Liver (tissue), 8 donors: ENCODE measurements at regions not wholly inside any gene's neighbourhood (a gene's known extent, or its start where the extent isn't known, plus 50 kb on each side); places are given as distances from the start of the nearest gene placed in this dataset.

Experiments used
- DNase-seq: peaks from one replicate; pipeline ENCODE4 v3.0.0-alpha.2; 2017; ENCODE audit warnings: low spot score
- H3K27ac ChIP-seq, 2 donors: one replicate each; pipeline ENCODE4 v1.7.0; 2013; ENCODE audit warnings: inconsistent platforms in 2 of 2, low read length in 2 of 2, control low read depth in 1 of 2, low read depth in 1 of 2, mild to moderate bottlenecking in 1 of 2
- H3K27me3 ChIP-seq, 4 donors: one replicate each; pipeline versions ENCODE4 v1.6.1 to v1.7.0; 2013; ENCODE audit warnings: low read length in 3 of 4, inconsistent platforms in 1 of 4, mild to moderate bottlenecking in 1 of 4, moderate library complexity in 1 of 4; ENCODE audit not compliant: control insufficient read depth in 4 of 4, insufficient read depth in 4 of 4
- H3K36me3 ChIP-seq, 4 donors: one replicate each; pipeline versions ENCODE4 v1.6.1 to v1.7.0; 2013; ENCODE audit warnings: low read length in 3 of 4, mild to moderate bottlenecking in 3 of 4, low read depth in 1 of 4, moderate library complexity in 1 of 4; ENCODE audit not compliant: control insufficient read depth in 4 of 4, insufficient read depth in 3 of 4
- H3K4me1 ChIP-seq, 4 donors: one replicate each; pipeline versions ENCODE4 v1.6.1 to v1.7.0; 2013; ENCODE audit warnings: low read length in 3 of 4, mild to moderate bottlenecking in 3 of 4, moderate library complexity in 1 of 4; ENCODE audit not compliant: control insufficient read depth in 4 of 4, insufficient read depth in 4 of 4
- H3K4me3 ChIP-seq, 3 donors: one replicate each; pipeline versions ENCODE4 v1.6.1 to v1.7.0; 2013; ENCODE audit warnings: low read length in 3 of 3, control low read depth in 1 of 3, low read depth in 1 of 3, mild to moderate bottlenecking in 1 of 3
- H3K9ac ChIP-seq, 2 donors: one replicate each; pipeline ENCODE4 v1.7.0; 2013; ENCODE audit warnings: low read length in 2 of 2, mild to moderate bottlenecking in 2 of 2, moderate library complexity in 2 of 2, control low read depth in 1 of 2, low read depth in 1 of 2
- H3K9me3 ChIP-seq, 4 donors: one replicate each; pipeline versions ENCODE4 v1.6.1 to v1.7.0; 2013; ENCODE audit warnings: low read length in 3 of 4; ENCODE audit not compliant: control insufficient read depth in 4 of 4
- ATF3 ChIP-seq: IDR thresholded peaks from 2 replicates; pipeline ENCODE4 v1.6.1; 2016; ENCODE audit warnings: antibody characterized with exemption
- CTCF ChIP-seq: fragments of 150-350 bp; IDR thresholded peaks from 2 replicates; pipeline ENCODE4 v1.5.1; 2017; ENCODE audit warnings: improper control_type of control experiment, low read depth, low read length; ENCODE audit not compliant: missing input control
- EGR1 ChIP-seq, 2 donors: IDR thresholded peaks; 2 replicates each; pipeline ENCODE4 v1.6.1; 2016 to 2018; ENCODE audit warnings: antibody characterized with exemption in 2 of 2, low read depth in 2 of 2
- FOXA1 ChIP-seq: IDR thresholded peaks from 2 replicates; pipeline ENCODE4 v1.6.1; 2016; ENCODE audit warnings: antibody characterized with exemption
- FOXA2 ChIP-seq: IDR thresholded peaks from 2 replicates; pipeline ENCODE4 v1.6.1; 2016; ENCODE audit warnings: antibody characterized with exemption
- GABPA ChIP-seq, 2 donors: IDR thresholded peaks in 1 of 2; conservative IDR thresholded peaks in 1 of 2; 2 replicates each; pipeline ENCODE4 v1.6.1; 2016; ENCODE audit warnings: antibody characterized with exemption in 2 of 2, mild to moderate bottlenecking in 1 of 2, moderate library complexity in 1 of 2
- HNF4A ChIP-seq, 2 donors: conservative IDR thresholded peaks; 2 replicates each; pipeline ENCODE4 v1.6.1; 2016; ENCODE audit warnings: antibody characterized with exemption in 2 of 2, mild to moderate bottlenecking in 2 of 2
- HNF4G ChIP-seq: IDR thresholded peaks from 2 replicates; pipeline ENCODE4 v1.6.1; 2016; ENCODE audit warnings: antibody characterized with exemption
- JUND ChIP-seq, 2 donors: IDR thresholded peaks; 2 replicates each; pipeline ENCODE4 v1.6.1; 2016; ENCODE audit warnings: antibody characterized with exemption in 2 of 2
- MAX ChIP-seq: IDR thresholded peaks from 2 replicates; pipeline ENCODE4 v1.6.1; 2016; ENCODE audit warnings: antibody characterized with exemption
- NR2F2 ChIP-seq: IDR thresholded peaks from 2 replicates; pipeline ENCODE4 v1.6.1; 2016; ENCODE audit warnings: antibody characterized with exemption
- RAD21 ChIP-seq, 2 donors: IDR thresholded peaks; 2 replicates each; pipeline ENCODE4 v1.6.1; 2016; ENCODE audit warnings: antibody characterized with exemption in 2 of 2, mild to moderate bottlenecking in 2 of 2
- REST ChIP-seq: IDR thresholded peaks from 2 replicates; pipeline ENCODE4 v1.6.1; 2016; ENCODE audit warnings: antibody characterized with exemption, mild to moderate bottlenecking
- RXRA ChIP-seq, 2 donors: IDR thresholded peaks; 2 replicates each; pipeline ENCODE4 v1.6.1; 2017 to 2018; ENCODE audit warnings: antibody characterized with exemption in 2 of 2, mild to moderate bottlenecking in 1 of 2
- SP1 ChIP-seq: IDR thresholded peaks from 2 replicates; pipeline ENCODE4 v1.6.1; 2018; ENCODE audit warnings: antibody characterized with exemption, mild to moderate bottlenecking
- TAF1 ChIP-seq: conservative IDR thresholded peaks from 2 replicates; pipeline ENCODE4 v1.6.1; 2016; ENCODE audit warnings: antibody characterized with exemption, mild to moderate bottlenecking
- YY1 ChIP-seq: IDR thresholded peaks from 2 replicates; pipeline ENCODE4 v1.6.1; 2016; ENCODE audit warnings: antibody characterized with exemption, mild to moderate bottlenecking
- ZBTB33 ChIP-seq: IDR thresholded peaks from 2 replicates; pipeline ENCODE4 v1.6.1; 2016; ENCODE audit warnings: antibody characterized with exemption
- WGBS: extraction: QIAGEN DNeasy Blood & Tissue Kit; methylation state at CpG from one replicate; pipeline ENCODE4 v1.1.7; 2013; 5-methylcytosine and 5-hydroxymethylcytosine counted together
- donor health status: healthy.
- donor health status: healthy.
- donor health status: healthy.
- donor health status: healthy.
- donor health status: healthy.

GRCh38 chr18:29879763-29880162 is 1162.8 kb downstream of the DSC3 start:
- WGBS = 79% methylated on average over 2 of the region's 2 CpGs
- H3K27ac ChIP-seq = no peak overlapping the region
- no peak overlapping the region for H3K9ac ChIP-seq
- TF ChIP-seq MAX (no peak), HNF4A (conservative IDR thresholded peaks at IDR 0.05) (no peak), FOXA2 (no peak), HNF4G (no peak), JUND (IDR thresholded peaks at IDR 0.05) (no peak), TAF1 (no peak), FOXA1 (no peak), EGR1 (IDR thresholded peaks at IDR 0.05; ENCODE audit: low read depth in 2 of 2) (no peak), REST (no peak), RXRA (IDR thresholded peaks at IDR 0.05) (no peak), RAD21 (IDR thresholded peaks at IDR 0.05) (no peak), ATF3 (no peak), NR2F2 (no peak), ZBTB33 (no peak), CTCF (no peak), YY1 (no peak), GABPA (IDR thresholded peaks at IDR 0.05 in 1 of 2, conservative IDR thresholded peaks at IDR 0.05 in 1 of 2) (no peak), SP1 (no peak)
- no peaks in the 10 kb centered on the region for H3K36me3 ChIP-seq
- H3K4me1 ChIP-seq = peaks cover 0 to 1% (median 0%) of the 10 kb centered on the region in 4 donors
- H3K27me3 ChIP-seq = no peaks in the 10 kb centered on the region
- no peak for DNase-seq
- no peaks in the 10 kb centered on the region for H3K9me3 ChIP-seq
- H3K4me3 ChIP-seq = no peak overlapping the region
